MM.1S (cell line): ENCODE measurements at regions not wholly inside any gene's neighbourhood (a gene's known extent, or its start where the extent isn't known, plus 50 kb on each side); places are given as distances from the start of the nearest gene placed in this dataset.

ENCODE experiments used
- DNase-seq: peaks from one replicate; pipeline ENCODE4 v3.0.0-alpha.2; 2015
- H2AFZ ChIP-seq: fragments of 300-600 bp; sonication (generic); 2 replicates; pipeline ENCODE4 v1.6.0; 2016; ENCODE audit warnings: antibody characterized with exemption, low read length
- H3F3A ChIP-seq: fragments of 300-600 bp; sonication (generic); 2 replicates; pipeline ENCODE4 v1.6.1; 2016; ENCODE audit warnings: mild to moderate bottlenecking, antibody characterized with exemption, low read length, moderate library complexity, mixed read lengths; ENCODE audit not compliant: insufficient read depth
- H3K27ac ChIP-seq: fragments of 300-600 bp; sonication (generic); 2 replicates; pipeline ENCODE4 v1.5.1; 2016; ENCODE audit warnings: mild to moderate bottlenecking, low read length
- H3K27me3 ChIP-seq: fragments of 300-600 bp; sonication (generic); replicated peaks from 2 replicates; pipeline ENCODE4 v1.6.0; 2016; ENCODE audit warnings: low read length; ENCODE audit not compliant: insufficient read depth
- H3K36me3 ChIP-seq: fragments of 300-600 bp; sonication (generic); replicated peaks from 2 replicates; pipeline ENCODE4 v1.6.1; 2016; ENCODE audit warnings: mild to moderate bottlenecking, low read length, mixed read lengths; ENCODE audit not compliant: insufficient read depth
- H3K4me1 ChIP-seq: fragments of 300-600 bp; sonication (generic); 2 replicates; pipeline ENCODE4 v1.6.1; 2016; ENCODE audit warnings: low read length, mixed read lengths
- H3K4me2 ChIP-seq: fragments of 300-600 bp; sonication (generic); 2 replicates; pipeline ENCODE4 v1.6.0; 2016; ENCODE audit warnings: low read depth, low read length
- H3K4me3 ChIP-seq: fragments of 300-600 bp; sonication (generic); 2 replicates; pipeline ENCODE4 v1.5.1; 2016; ENCODE audit warnings: low read length, mixed read lengths
- H3K79me2 ChIP-seq: fragments of 300-600 bp; sonication (generic); 2 replicates; pipeline ENCODE4 v1.6.1; 2016; ENCODE audit warnings: mixed run types, low read length, mixed read lengths
- H3K9ac ChIP-seq: fragments of 300-600 bp; sonication (generic); 2 replicates; pipeline ENCODE4 v1.6.1; 2016; ENCODE audit warnings: low read length, mixed read lengths
- H3K9me2 ChIP-seq: fragments of 300-600 bp; sonication (generic); replicated peaks from 2 replicates; pipeline ENCODE4 v1.6.1; 2016; ENCODE audit warnings: mild to moderate bottlenecking, low read length, mixed read lengths; ENCODE audit not compliant: insufficient read depth
- H3K9me3 ChIP-seq: fragments of 300-600 bp; sonication (generic); replicated peaks from 2 replicates; pipeline ENCODE4 v1.6.1; 2016; ENCODE audit warnings: mild to moderate bottlenecking, low read length, mixed read lengths; ENCODE audit not compliant: insufficient read depth
- H4K20me1 ChIP-seq: fragments of 300-600 bp; sonication (generic); 2 replicates; pipeline ENCODE4 v1.6.1; 2016; ENCODE audit warnings: mild to moderate bottlenecking, low read length, moderate library complexity, mixed read lengths; ENCODE audit not compliant: insufficient read depth
- EZH2 ChIP-seq: fragments of 300-600 bp; sonication (generic); optimal IDR thresholded peaks from 2 replicates; pipeline ENCODE3; 2017; ENCODE audit warnings: low read depth, mild to moderate bottlenecking, antibody characterized with exemption, low read length, mixed read lengths
- EZH2phosphoT487 ChIP-seq: fragments of 300-600 bp; sonication (generic); IDR thresholded peaks from 2 replicates; pipeline ENCODE4 v1.6.1; 2018; ENCODE audit warnings: antibody characterized with exemption, low read length
- TF ChIP-seq, protein P1 (sequence below): fragments of 300-600 bp; sonication (generic); IDR thresholded peaks from 2 replicates; pipeline ENCODE4 v1.5.1; 2016; ENCODE audit warnings: antibody characterized with exemption, low read length, mixed read lengths

DNA sequence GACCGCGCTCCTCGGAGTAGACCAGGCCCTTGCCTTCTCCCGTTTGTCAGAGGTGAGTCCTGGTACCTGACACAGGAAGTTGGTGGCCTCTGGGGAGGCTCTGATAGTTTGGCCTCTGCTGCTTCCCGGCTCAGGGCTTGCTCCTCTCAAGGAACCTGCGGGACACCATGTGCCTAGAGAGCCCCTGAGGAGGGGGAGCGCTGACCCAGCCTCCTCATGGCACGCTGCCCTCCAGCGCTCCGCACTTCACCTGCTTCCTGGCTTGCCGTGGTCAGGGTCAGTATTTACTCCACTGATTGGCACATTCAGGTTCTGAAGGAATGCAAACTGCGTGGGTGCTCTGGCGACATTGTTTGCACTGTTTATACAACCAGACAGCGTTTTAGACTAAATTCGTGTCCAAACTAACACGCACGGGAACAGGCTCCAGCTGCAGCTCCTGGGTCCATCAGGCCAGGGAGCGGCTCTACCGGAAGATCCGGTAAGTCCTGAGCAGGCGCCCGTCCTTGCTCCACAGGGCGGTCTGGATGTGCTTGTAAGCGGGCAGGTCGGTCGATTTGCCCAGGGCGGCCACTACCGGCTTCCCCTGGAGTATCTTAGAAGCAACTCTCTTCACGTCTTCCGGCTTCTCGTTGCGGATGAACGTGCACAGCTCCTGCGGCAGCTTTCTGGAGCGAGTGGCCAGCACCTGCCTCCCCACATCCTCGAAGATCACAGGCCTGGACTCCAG is 121.6 kb upstream of the GRID2 start:
- no peak overlapping the region for H3K9ac ChIP-seq
- no peak overlapping the region for H2AFZ ChIP-seq
- no peaks in the 10 kb centered on the region for H3F3A ChIP-seq

DNA sequence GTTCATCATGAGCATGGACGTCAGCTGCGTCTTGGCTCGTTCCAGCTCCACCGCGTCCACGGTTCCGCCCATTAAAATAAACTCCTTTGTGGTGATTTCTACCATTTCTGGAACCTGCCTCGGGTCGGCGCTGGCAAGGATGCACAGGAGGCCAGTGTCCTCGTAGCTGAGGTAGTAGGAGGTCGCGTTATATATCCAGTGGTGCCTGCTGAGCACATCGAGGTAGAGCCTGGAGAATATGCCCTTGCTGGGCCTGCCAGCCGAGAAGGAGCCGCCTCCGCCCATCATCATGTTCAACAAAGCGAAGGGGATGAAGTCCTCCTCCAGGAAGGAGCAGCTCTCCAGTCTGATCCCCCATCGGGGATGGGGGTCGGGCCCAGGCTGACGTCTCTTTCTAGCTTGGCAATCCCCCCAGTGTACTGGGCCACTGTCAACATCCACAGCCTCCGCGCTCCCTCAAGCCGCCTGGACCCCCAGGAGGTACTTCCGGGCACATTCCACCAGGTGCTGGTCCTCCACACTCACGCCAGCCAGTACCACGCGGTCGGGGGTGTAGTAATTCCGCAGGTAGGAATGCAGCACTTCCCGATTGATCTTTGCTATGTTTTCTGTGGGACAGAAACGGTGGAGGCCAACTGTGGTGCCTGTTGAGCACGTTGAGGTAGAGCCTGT is 120.9 kb upstream of the GRID2 start:
- no peaks in the 10 kb centered on the region for H4K20me1 ChIP-seq
- no peaks in the 10 kb centered on the region for H3K9me2 ChIP-seq
- no peaks in the 10 kb centered on the region for H3K4me1 ChIP-seq
- DNase-seq: no peak
- TF ChIP-seq EZH2phosphoT487: no peak
- TF ChIP-seq, protein P1, sequence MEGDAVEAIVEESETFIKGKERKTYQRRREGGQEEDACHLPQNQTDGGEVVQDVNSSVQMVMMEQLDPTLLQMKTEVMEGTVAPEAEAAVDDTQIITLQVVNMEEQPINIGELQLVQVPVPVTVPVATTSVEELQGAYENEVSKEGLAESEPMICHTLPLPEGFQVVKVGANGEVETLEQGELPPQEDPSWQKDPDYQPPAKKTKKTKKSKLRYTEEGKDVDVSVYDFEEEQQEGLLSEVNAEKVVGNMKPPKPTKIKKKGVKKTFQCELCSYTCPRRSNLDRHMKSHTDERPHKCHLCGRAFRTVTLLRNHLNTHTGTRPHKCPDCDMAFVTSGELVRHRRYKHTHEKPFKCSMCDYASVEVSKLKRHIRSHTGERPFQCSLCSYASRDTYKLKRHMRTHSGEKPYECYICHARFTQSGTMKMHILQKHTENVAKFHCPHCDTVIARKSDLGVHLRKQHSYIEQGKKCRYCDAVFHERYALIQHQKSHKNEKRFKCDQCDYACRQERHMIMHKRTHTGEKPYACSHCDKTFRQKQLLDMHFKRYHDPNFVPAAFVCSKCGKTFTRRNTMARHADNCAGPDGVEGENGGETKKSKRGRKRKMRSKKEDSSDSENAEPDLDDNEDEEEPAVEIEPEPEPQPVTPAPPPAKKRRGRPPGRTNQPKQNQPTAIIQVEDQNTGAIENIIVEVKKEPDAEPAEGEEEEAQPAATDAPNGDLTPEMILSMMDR: no peak
- no peak for TF ChIP-seq EZH2
- H2AFZ ChIP-seq: no peak overlapping the region
- no peaks in the 10 kb centered on the region for H3K79me2 ChIP-seq
- no peak overlapping the region for H3K9ac ChIP-seq
- no peaks in the 10 kb centered on the region for H3K27me3 ChIP-seq
- H3K27ac ChIP-seq: no peak overlapping the region
- H3K36me3 ChIP-seq: no peaks in the 10 kb centered on the region
- no peak overlapping the region for H3K4me3 ChIP-seq
- no peak overlapping the region for H3K4me2 ChIP-seq
- no peaks in the 10 kb centered on the region for H3F3A ChIP-seq
- H3K9me3 ChIP-seq: no peaks in the 10 kb centered on the region

More for the DNA sequence above, 121.6 kb upstream of the GRID2 start:
- no peaks in the 10 kb centered on the region for H3K4me1 ChIP-seq
- H3K27ac ChIP-seq: no peak overlapping the region
- H3K27me3 ChIP-seq: no peaks in the 10 kb centered on the region
- H3K36me3 ChIP-seq: no peaks in the 10 kb centered on the region
- no peak overlapping the region for H3K4me3 ChIP-seq
- TF ChIP-seq, protein P1: no peak
- TF ChIP-seq EZH2phosphoT487 (no peak), EZH2 (no peak)
- H3K9me3 ChIP-seq: no peaks in the 10 kb centered on the region
- H3K4me2 ChIP-seq: no peak overlapping the region
- H3K9me2 ChIP-seq: no peaks in the 10 kb centered on the region
- no peak for DNase-seq
- no peaks in the 10 kb centered on the region for H3K79me2 ChIP-seq
- H4K20me1 ChIP-seq: no peaks in the 10 kb centered on the region

GRCh38 chr4:92183825-92184224 is 119.9 kb upstream of the GRID2 start:
- H4K20me1 ChIP-seq: no peaks in the 10 kb centered on the region
- no peaks in the 10 kb centered on the region for H3K36me3 ChIP-seq
- DNase-seq: no peak
- no peak overlapping the region for H2AFZ ChIP-seq
- no peaks in the 10 kb centered on the region for H3F3A ChIP-seq
- H3K4me3 ChIP-seq: no peak overlapping the region
- no peaks in the 10 kb centered on the region for H3K79me2 ChIP-seq
- no peaks in the 10 kb centered on the region for H3K4me1 ChIP-seq
- no peak overlapping the region for H3K27ac ChIP-seq
- H3K9ac ChIP-seq: no peak overlapping the region
- H3K9me2 ChIP-seq: no peaks in the 10 kb centered on the region
- no peaks in the 10 kb centered on the region for H3K27me3 ChIP-seq
- no peaks in the 10 kb centered on the region for H3K9me3 ChIP-seq
- TF ChIP-seq EZH2 (no peak), EZH2phosphoT487 (no peak)
- TF ChIP-seq, protein P1: no peak
- H3K4me2 ChIP-seq: no peak overlapping the region
